Fibroblast of skin of scalp (primary cell): ENCODE measurements at regions not wholly inside any gene's neighbourhood (a gene's known extent, or its start where the extent isn't known, plus 50 kb on each side); places are given as distances from the start of the nearest gene placed in this dataset.

Experiments used
- DNase-seq: peaks from one replicate; pipeline ENCODE4 v3.0.0-alpha.2; 2013

DNA sequence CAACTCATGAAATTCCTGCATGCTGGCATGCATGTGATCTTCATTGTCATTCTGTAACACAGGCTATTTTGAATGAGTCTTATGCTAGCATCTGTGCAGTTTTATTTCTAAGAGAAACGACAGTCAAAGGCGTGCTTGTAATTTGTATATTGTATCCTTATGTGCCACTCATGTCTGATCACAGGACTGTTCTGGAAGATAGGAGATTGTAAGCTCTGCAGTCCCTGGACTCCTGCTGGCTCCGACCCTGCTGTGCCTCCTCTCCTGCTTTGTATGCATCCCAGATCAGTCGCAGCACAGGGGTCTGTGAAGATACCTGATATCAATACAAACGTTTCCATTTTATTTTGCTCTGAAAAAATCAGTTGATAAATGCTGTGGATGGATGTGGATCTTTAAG is 653.1 kb downstream of the LIG4 start:
- DNase-seq, result no peak

DNA sequence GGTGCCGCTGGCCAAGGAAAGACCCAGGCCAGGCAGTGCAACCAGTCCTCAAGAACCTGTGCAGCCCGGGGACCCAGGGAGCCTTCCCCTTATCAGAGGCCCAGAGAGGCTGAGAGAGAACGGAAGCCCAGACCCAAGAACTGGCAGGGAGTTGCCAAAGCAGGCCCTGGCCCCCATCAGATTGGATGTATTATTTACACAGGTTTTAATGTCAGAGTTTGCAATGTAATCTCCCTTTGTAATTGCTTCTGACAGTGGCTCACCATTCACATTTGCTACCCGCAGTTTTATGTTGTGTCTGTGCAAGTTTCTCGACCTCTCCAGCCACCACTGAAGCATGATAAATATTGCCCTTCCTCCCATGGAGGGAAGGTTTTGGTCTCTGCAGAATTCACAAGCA is 660.9 kb downstream of the LIG4 start:
- DNase-seq, result no peak

DNA sequence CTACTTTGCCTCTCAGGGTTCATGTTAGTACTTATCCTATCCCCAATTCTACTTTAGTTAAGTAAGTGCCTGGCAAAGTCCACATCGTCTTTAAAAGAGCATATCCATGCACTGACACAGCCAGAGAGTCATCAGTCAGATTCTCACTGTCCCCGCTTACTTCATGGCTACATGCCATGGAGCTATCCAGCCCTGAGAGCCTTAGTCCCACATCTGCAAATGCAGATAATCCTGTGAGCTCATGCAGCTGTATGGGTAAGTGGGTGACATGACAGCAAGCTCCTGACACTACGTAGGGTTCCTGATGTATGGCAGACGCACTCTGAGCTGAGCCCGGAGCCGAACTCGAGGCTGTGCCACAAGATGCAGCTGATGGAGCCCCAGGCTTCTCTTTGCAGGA is 661.5 kb downstream of the LIG4 start:
- no peak for DNase-seq

DNA sequence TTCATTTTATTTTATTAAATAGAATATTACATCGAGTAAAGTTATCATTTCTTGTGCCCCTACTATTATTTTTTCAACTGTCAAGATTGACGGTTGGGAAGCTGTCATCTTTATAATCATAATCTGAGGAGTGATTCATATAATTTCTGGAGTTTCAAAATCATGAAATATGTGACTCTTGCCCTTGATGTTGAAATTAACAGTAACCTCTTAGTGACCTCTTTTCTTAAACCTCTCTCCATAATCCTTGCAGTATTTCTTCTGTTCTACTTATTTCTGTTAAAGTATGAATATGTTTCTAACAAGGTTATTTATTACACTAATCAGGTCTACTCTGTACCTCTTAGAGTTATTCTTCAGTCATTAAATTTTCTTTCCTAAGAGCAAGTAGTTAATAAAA is 663.8 kb downstream of the LIG4 start:
- no peak for DNase-seq

DNA sequence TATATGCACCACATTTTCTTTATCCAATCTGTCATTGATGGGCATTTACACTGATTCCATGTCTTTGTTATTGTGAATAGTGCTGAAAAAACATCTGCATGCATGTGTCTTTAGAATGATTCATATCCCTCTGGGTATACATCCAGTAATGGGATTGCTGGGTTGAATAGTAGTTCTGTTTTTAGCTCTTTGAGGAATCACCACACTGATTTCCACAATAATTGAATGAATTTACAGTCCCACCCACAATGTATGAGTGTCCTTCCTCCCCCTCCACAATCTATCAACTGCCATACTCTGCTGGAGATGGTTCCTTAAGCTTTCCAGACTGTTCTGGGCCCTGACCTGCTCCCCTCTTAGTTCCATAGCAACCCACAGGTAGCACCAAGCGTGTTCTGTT is 667.0 kb downstream of the LIG4 start:
- no peak for DNase-seq

DNA sequence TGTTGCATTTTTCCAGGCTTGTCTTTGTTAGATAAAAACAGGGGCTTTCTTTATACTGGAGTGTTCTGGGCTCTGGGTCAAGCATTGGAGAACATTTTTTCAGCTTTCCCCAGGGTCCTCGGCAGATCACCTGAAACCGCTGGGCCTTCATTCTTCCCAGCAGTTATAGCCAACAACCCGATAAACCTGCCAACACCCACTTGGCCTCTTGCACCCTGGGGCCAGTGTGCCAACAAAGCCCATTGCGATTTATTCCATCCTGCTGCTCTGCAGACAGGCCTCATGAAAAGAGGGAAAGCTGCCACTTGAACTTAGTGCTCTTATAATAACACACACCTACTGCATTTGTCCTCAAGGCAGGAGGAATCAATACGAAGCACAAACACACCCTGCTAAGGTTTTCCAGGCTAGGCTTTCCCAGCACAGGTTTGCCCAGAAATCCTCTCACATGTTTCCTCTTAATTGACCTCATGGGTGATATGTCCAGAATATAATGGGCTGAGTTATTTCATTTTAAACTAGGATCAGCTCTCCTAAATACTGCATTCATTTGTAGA is 669.3 kb downstream of the LIG4 start:
- DNase-seq, result no peak

DNA sequence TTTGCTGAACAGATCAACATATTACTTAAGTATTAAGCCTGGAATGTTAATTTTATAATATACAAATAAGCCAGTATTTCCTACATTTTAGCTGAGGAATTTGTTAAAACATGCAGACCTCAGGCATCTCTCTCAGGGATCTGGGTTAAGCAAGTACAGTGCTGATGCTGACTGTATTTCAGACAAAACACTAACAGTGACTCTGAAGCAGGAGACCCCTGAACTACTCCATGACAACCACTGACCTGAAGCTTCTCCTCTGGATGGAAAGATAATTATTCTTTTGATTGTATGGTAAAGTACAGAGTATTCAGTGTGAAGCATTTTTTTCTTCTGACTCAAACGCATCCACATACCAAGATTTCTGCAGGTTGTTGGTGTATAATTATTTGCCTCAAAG is 680.8 kb downstream of the LIG4 start:
- no peak for DNase-seq

DNA sequence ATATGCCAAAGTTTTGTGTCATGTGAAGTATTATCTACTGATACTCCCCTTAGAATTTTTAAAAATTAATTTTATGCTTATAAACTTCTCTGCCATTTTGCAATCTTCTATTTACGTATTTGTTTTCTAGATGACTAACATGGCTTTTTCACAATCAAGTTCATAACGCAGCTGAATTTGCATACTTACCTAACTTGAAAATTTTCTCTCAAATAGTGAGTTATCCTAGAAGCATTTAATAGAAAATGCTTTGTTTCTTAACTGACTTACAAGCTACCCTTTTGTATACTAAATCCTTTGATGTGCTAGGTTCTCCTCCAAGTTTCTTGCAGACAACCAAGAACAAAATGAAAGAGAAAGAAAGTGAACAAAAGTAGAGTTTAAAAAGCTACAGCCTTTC is 683.5 kb downstream of the LIG4 start:
- no peak for DNase-seq

DNA sequence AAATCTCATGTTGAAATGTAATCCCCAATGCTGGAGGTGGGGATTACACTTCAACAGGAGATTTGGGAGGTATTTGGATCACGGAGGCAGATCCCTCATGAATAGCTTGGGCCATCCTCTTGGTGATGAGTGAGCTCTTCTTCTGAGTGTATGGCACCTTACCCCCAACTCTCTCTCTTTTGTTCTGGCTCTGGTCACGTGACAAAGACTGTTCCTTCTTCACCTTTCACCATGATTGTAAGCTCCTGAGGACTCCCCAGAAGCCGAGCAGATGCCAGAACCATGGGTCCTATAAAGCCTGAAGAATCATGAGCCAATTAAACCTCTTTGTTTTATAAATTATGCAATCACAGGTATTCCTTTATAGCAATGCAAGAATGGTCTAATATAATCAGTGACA is 684.2 kb downstream of the LIG4 start:
- no peak for DNase-seq

DNA sequence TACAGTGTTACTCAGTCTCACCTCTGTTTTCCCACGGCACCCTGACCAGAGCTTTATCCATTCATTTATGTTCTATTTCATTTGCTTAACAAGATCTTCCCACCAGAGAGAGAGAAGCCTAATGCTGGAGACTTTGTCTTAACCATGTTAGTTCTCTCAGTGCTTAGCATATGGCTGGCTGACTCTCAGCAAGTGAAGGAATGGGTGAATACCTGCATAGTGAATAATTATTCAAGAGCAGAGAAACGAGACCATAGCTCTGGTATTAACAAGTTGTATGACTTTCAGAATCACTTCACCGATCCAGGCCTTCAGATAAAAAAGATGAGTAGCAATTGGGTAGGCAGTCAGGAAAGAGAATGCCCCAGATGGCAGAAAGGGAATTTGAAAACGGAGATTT is 686.3 kb downstream of the LIG4 start:
- no peak for DNase-seq

DNA sequence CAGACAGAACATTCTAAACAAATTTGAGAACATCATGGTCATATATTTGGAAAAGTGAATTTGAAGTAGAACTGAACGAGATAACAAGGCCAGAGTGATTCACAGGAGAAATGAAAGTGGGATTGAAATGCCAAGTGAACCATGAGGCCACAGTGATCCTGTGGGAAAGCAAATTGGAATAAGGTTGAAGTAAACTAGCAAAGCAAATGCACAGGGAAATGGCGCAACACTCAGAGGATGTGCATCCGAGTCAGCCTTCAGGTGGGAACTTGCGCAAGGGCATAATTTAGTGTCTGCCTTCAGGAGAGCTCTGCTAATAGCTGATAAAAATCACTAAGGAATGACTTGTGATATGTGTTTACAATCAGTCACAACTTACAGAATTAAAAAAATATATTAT is 696.6 kb downstream of the LIG4 start:
- no peak for DNase-seq

DNA sequence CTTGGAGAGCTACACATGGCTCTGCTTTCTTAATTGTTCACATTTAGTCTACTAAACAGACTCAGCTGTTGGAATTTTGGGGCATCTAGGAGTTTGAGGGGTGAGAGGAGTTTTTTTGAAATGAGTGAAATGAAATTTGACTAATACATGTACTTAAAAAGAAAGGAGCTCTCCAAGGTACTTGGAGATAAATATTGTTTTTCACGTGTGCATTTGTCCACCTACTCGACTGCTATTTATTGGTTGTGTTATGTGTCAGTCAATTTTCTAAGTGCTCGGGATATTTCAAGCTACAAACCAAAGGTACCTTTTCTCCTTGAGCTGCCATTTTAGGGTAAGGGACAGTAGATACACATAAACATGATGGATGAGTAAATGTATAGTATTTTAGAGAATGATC is 697.0 kb downstream of the LIG4 start:
- no peak for DNase-seq

DNA sequence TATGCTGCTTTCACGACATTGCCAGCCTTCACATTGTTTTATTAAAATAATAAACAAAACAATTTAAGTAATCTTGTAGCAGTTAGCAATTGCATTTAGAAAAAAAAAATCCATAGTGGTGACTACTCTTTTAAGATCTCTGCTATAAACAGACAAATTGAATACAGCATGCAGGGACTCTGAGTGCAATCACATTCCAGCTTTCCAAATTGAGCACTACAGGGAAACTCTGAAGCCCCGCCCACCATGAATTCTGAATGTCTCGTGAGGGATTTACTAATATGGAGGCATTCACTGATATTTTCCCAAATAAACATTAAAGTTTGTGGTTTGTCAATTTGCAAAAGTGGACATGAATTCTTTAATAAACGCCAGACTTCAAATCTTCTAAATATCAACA is 698.8 kb downstream of the LIG4 start:
- DNase-seq, result no peak

DNA sequence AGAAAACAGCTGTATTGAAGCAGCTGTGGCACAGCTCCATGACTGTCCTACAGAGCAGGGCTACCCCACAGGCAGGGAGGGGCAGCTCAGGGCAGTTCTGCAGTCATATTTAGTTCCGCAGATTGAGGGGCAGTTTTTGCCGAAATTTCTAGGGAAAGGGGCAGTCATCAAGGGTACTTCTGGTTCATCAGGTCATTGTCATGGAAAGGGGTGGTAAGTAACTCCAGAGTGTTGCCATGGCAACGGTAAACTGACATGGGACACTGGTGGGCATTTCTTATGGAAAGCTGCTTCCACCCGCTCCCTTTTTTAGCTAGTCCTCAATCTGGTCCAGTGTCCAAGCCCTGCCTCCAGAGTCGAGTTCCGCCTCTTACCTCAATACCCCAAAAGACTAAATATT is 702.8 kb downstream of the LIG4 start:
- DNase-seq, result no peak

DNA sequence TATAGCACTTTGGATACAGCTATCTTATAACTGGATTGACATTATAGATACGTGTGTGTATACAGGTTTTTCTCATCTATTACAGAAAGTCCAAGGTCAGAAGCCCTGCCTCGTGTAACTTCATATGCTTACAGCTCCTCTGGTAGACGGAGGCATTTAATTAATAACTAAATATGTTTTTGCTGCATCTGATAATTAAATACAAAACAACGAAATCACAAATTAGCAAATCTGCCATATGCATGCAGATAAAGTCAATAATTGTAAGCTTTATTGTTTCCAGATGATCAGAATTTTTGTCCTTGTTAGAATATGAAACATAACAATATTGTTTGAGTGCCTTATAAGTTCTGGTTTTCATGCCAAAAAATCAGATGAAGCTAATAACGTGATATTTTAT is 717.7 kb downstream of the LIG4 start:
- DNase-seq, result no peak

DNA sequence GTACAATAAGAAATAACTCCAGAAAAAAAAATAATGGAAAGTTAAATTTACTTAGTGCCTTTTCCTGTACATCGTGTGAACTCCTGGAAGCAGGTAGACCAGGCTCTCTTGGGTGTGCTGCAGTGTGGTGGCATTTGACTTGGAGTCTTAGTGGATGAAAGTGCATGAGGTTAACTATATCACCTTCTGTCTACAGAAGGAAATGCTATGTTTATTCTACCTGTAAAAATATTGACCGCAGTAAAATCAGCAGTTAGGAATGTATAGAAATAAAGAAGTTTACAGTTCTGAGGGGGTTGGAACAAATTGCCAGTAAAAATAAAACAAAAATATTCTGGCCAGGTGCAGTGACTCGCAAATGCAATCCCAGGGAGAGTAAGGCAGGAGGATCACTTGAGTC is 722.1 kb downstream of the LIG4 start:
- DNase-seq, result no peak

DNA sequence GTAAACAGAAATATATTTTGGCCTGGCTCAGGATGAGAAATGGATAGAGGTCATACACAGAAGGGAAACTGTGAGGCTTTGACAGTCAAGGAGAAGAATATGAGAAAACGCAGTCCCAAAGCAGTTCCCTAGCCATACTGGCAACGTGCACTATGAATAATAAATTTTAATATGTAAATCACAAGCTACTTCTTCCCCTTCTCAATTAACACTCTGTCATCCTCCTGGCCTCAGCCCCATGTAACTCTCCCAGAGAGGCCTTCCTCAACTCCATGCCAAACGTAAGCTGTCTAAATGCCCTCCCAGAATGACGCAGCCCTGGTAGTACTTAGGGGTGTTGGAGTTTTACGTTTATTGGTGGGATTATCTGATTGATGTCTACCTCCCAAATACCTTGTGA is 732.6 kb downstream of the LIG4 start:
- no peak for DNase-seq

DNA sequence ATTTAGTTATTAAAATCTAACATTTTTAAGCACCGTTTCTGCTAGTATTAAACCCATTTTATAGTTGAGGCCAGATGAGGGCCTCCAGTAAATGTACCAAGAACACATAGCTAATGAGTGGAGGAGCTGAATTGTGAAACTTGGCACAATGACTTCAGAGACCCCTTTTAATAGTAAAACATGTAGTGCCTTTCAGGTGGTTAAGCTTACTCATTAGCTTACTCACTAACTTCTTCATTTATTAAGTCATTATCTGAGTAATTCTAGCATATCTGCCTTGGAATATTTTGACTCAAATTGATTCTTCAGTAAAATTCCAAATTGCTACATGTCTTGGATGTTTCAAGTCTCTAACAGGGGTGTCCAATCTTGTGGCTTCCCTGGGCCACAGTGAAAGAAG is 735.2 kb downstream of the LIG4 start:
- no peak for DNase-seq

DNA sequence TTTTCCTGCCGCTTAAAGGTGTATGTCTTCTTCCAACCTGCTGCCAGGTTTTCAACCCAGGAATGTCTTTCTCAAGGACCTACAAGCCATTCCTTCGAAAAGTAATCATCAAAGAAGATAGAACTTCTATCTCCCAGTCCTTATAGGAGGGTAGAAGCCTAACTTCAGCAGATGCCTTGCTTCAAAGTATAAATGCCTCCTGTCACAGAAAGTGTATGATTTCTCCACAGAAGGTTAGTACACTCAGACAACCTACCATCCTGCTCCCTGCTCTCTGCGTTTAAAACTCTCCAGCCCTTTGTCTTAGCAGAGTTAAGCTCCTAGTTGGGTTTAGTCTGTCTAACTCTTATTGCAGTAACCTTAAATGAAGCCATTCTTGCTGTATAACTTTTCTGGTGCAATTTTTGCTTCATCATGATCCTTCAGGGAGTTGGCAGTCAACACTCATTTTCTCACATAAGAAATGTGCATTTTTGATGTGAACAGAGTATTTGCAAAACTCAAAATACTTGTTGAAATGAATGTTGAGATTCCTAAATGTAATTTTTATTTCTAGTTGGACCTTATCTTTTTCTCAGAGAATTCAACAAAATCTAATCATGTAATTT is 737.5 kb downstream of the LIG4 start:
- no peak for DNase-seq

DNA sequence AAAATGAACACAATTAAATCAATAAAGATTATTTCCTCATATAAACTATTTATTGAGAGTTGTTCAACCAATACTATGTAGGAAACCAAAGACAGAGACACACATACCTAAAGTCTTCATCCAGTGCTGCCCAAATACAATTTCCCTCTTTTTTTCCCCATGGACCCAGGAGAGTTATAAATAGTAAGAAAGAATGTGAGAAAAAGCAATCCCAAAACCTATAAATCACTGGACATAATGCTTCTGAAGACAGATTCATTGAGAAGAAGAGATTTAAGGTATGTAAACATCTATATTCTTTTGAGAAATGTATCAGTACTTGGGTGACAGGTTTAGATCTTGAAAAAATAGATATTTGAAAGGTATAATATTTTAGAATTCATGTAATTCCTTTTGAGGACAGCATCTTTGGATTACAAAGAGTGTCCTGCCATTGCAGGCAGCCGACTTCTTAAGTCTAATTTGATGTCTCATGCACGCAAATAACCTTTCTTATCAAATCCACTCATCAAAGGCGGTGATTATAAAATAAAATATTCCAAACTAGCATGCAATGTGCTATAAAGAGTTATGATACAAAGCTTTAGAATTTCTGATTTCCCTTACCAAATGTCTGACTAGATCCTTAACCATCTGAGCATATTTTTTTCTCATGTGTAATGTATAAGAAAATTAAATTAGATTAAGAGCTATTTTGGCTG is 739.4 kb downstream of the LIG4 start:
- peak; percentile 18 for DNase-seq

DNA sequence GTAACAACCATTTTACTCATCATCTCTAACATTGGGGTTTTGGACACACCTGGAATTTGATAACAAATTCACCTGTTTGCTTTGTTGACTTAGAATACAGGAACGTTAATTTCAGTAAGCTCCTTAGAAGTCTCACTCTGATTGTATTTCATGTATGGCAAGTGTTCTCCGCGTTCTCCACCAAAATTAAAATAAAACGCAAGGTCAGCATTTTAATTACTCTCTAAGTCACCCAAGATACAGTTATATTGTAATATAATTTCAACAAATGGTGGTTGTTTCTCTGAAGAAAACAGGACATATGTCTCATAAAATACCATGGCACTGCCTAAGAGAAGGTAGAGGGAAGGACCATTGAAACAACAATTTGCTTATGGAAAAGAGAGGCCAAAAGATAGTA is 742.1 kb downstream of the LIG4 start:
- no peak for DNase-seq

DNA sequence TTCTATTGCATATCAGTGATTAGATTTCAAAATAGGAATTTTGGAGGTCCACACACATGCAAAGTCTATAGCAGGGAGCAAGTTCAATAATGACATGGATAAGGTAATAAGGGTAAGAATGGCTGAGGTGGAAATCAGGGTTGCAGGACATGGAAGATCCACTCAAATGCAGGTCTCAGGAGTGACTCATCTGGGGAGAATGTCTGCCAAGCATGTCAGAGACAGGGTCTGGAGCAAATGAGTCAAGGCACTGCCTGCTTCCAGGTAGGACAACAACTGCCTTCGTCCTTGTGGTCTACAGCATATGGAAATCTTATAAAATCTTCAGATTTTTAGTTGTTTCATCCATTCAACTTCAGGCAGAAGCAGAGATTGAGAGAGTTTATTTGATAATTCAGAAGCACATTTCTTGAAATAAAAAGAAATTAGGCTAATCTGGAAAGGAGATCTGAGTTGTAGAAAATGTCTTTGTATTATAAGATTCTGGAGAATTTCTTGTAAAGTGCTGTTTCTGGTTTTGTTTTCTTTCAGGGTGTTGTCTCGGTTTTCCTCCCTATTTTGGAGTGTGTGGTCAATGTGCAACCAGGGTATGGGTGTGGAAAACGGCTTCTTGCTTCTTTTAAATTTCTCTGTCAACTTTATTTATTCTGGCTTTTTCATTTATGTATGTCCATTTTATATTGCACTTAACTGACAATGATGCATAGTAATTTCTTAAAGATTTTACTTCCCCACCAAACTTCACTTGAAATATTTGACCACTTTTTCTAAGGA is 748.8 kb downstream of the LIG4 start:
- DNase-seq, result peak; percentile 4

DNA sequence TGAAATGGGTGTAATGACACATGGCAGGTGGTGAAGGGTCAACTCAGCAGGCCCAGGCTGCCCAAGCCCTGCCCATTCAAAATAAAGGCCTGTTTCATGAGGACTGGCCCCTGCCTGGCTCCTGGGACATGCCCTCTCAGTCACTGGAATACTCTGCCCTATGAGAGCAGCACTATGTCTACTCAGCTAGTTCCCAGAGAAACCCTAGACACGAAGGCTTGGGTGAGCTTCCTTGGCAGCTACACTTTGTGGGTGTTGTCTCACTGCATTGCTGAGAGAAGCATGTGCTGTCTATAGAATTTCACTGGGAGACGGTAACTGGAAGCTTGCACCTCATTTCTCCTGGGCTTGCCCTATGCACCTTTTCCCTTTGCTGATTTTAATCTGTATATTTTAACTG is 752.8 kb downstream of the LIG4 start:
- DNase-seq, result no peak

DNA sequence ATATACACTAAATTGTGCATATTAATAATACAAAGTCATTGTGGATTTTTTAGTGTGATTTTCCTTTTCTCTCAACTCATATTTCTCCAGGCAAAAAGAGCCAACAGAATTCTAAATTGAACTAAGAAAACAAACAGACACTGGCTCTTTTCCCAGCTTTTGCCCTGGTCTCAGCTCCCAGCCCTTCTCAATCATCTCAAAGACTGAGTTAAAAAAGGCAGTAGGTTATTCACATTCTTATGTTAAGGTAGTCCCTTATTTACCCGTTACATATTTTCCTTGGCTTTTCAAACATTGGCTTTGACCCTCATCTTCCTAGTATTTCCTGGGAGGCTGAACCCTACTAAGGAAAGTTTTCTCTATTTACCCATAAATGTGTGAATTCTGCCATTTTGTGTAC is 753.6 kb downstream of the LIG4 start:
- DNase-seq, result no peak
